Sigmoid colon (tissue), 6 donors: ENCODE measurements at regions not wholly inside any gene's neighbourhood (a gene's known extent, or its start where the extent isn't known, plus 50 kb on each side); places are given as distances from the start of the nearest gene placed in this dataset.

Experiments
- DNase-seq: peaks from one replicate; pipeline ENCODE4 v3.0.0-alpha.2; 2019
- H3K27ac ChIP-seq, 4 donors: fragments of 200-600 bp; sonication (generic); one replicate each; pipeline ENCODE4 v1.5.1; 2016 to 2019; ENCODE audit warnings: mild to moderate bottlenecking in 1 of 4
- H3K27me3 ChIP-seq, 3 donors: fragments of 200-600 bp; sonication (generic); one replicate each; pipeline ENCODE4 v1.5.1; 2019; ENCODE audit warnings: mild to moderate bottlenecking in 1 of 3
- H3K36me3 ChIP-seq, 4 donors: fragments of 200-600 bp; sonication (generic); one replicate each; pipeline ENCODE4 v1.5.1; 2016 to 2019
- H3K4me1 ChIP-seq, 4 donors: fragments of 200-600 bp; sonication (generic); one replicate each; pipeline ENCODE4 v1.5.1; 2017 to 2019
- H3K4me3 ChIP-seq, 4 donors: fragments of 200-600 bp; sonication (generic); one replicate each; pipeline ENCODE4 v1.5.1; 2017 to 2019; ENCODE audit warnings: mild to moderate bottlenecking in 2 of 4, moderate library complexity in 1 of 4
- H3K9me3 ChIP-seq, 4 donors: fragments of 200-600 bp in 3 of 4; sonication (generic) in 3 of 4; one replicate each; pipeline versions ENCODE4 v1.5.1 to v1.6.1; 2013 to 2019
- CTCF ChIP-seq, 4 experiments: fragments of 450-650 bp in 3 of 4; fragments of 200-600 bp in 1 of 4; IDR thresholded peaks; one replicate each; pipeline ENCODE4 v1.5.1; 2016 to 2019; ENCODE audit warnings: antibody characterized with exemption in 4 of 4, mild to moderate bottlenecking in 3 of 4, moderate library complexity in 2 of 4
- EP300 ChIP-seq, 4 donors: sonication (generic); formaldehyde crosslinking; IDR thresholded peaks; one replicate each; pipeline ENCODE4 v1.6.1; 2017; ENCODE audit warnings: antibody characterized with exemption in 4 of 4
- POLR2A ChIP-seq, 2 donors: fragments of 450-650 bp; IDR thresholded peaks; one replicate each; pipeline ENCODE4 v1.6.1; 2016; ENCODE audit warnings: antibody characterized with exemption in 2 of 2, mild to moderate bottlenecking in 2 of 2, moderate library complexity in 2 of 2
- POLR2AphosphoS5 ChIP-seq, 4 donors: sonication (generic); formaldehyde crosslinking; IDR thresholded peaks; one replicate each; pipeline ENCODE4 v1.6.1; 2017; ENCODE audit warnings: antibody characterized with exemption in 4 of 4
- WGBS, 2 donors: extraction: QIAGEN DNeasy Blood & Tissue Kit; methylation state at CpG; one replicate each; pipeline ENCODE4 v1.1.7; 2013; 5-methylcytosine and 5-hydroxymethylcytosine counted together
- intact Hi-C: fragments of 100-400 bp; cut with DNase I; formaldehyde crosslinking; loops from one replicate; pipeline ENCODE4 v1.15.1; 2023
- donor health status: healthy with polysubstance abuse.
- donor health status: healthy.

GRCh38 chr2:34844629-34845028 lies 1245.5 kb upstream of the FAM98A start:
- no peaks in the 10 kb centered on the region for H3K4me1 ChIP-seq
- H3K36me3 ChIP-seq: no peaks in the 10 kb centered on the region
- no peak for DNase-seq
- no peak overlapping the region for H3K27ac ChIP-seq
- H3K4me3 ChIP-seq: no peak overlapping the region
- intact Hi-C loops: no loop called here
- no peak for TF ChIP-seq POLR2A (IDR thresholded peaks at IDR 0.05)
- TF ChIP-seq CTCF (IDR thresholded peaks at IDR 0.05): no peak
- TF ChIP-seq EP300 (IDR thresholded peaks at IDR 0.05): no peak
- no peak for TF ChIP-seq POLR2AphosphoS5 (IDR thresholded peaks at IDR 0.05)
- H3K9me3 ChIP-seq: no peaks in the 10 kb centered on the region
- no peaks in the 10 kb centered on the region for H3K27me3 ChIP-seq

- no peaks in the 10 kb centered on the region for H3K27me3 ChIP-seq
- intact Hi-C loops: no loop called here
- no peaks in the 10 kb centered on the region for H3K9me3 ChIP-seq
- 89% methylated on average over 3 of the region's 3 CpGs for WGBS, 2 donors
- DNase-seq: no peak
- no peaks in the 10 kb centered on the region for H3K4me1 ChIP-seq
- TF ChIP-seq POLR2AphosphoS5 (IDR thresholded peaks at IDR 0.05) (no peak), EP300 (IDR thresholded peaks at IDR 0.05) (no peak), POLR2A (IDR thresholded peaks at IDR 0.05) (no peak), CTCF (IDR thresholded peaks at IDR 0.05) (no peak)
- H3K4me3 ChIP-seq: no peak overlapping the region
- no peak overlapping the region for H3K27ac ChIP-seq
- no peaks in the 10 kb centered on the region for H3K36me3 ChIP-seq
Measured at GRCh38 chr2:34838408-34838807, 1239.3 kb upstream of the FAM98A start.

- no peak for TF ChIP-seq POLR2AphosphoS5 (IDR thresholded peaks at IDR 0.05)
- no peak for TF ChIP-seq POLR2A (IDR thresholded peaks at IDR 0.05)
- TF ChIP-seq CTCF (IDR thresholded peaks at IDR 0.05): no peak
- no peak for TF ChIP-seq EP300 (IDR thresholded peaks at IDR 0.05)
- Histone ChIP-seq H3K27ac (no peak overlapping the region), H3K27me3 (no peaks in the 10 kb centered on the region), H3K4me3 (no peak overlapping the region), H3K9me3 (no peaks in the 10 kb centered on the region), H3K36me3 (no peaks in the 10 kb centered on the region), H3K4me1 (no peaks in the 10 kb centered on the region)
- no peak for DNase-seq
- intact Hi-C loops: no loop called here
- WGBS, 2 donors: 81 to 83% methylated on average over 1 of the region's 1 CpG
Measured at GRCh38 chr2:34836361-34836760, 1237.3 kb upstream of the FAM98A start.

GRCh38 chr2:34831096-34831495 lies 1232.0 kb upstream of the FAM98A start:
- TF ChIP-seq POLR2AphosphoS5 (IDR thresholded peaks at IDR 0.05) (no peak), POLR2A (IDR thresholded peaks at IDR 0.05) (no peak), CTCF (IDR thresholded peaks at IDR 0.05) (no peak), EP300 (IDR thresholded peaks at IDR 0.05) (no peak)
- DNase-seq: no peak
- Histone ChIP-seq H3K9me3 (peaks cover 0 to 8% (median 0%) of the 10 kb centered on the region in 4 donors), H3K36me3 (no peaks in the 10 kb centered on the region), H3K27ac (no peak overlapping the region), H3K4me3 (no peak overlapping the region), H3K4me1 (no peaks in the 10 kb centered on the region), H3K27me3 (no peaks in the 10 kb centered on the region)
- intact Hi-C loops: no loop called here
- 81 to 86% methylated on average over 4 of the region's 4 CpGs for WGBS, 2 donors

- Histone ChIP-seq H3K4me1 (no peaks in the 10 kb centered on the region), H3K36me3 (no peaks in the 10 kb centered on the region), H3K9me3 (peaks cover 0 to 8% (median 0%) of the 10 kb centered on the region in 4 donors), H3K27ac (no peak overlapping the region), H3K27me3 (no peaks in the 10 kb centered on the region), H3K4me3 (no peak overlapping the region)
- no peak for DNase-seq
- intact Hi-C loops: no loop called here
- no peak for TF ChIP-seq CTCF (IDR thresholded peaks at IDR 0.05)
- no peak for TF ChIP-seq POLR2A (IDR thresholded peaks at IDR 0.05)
- TF ChIP-seq POLR2AphosphoS5 (IDR thresholded peaks at IDR 0.05): no peak
- no peak for TF ChIP-seq EP300 (IDR thresholded peaks at IDR 0.05)
Measured at GRCh38 chr2:34828481-34828880, 1229.4 kb upstream of the FAM98A start.
